Activated CD8-positive, alpha-beta T cell treated with anti-CD3 and anti-CD28 coated beads for 36 hours (primary cell): ENCODE measurements at regions not wholly inside any gene's neighbourhood (a gene's known extent, or its start where the extent isn't known, plus 50 kb on each side); places are given as distances from the start of the nearest gene placed in this dataset.

Experiments used
- ATAC-seq: fragments of 200-7000 bp; cut with Tn5 transposase; one replicate; pipeline ENCODE4 v1.10.0; 2021; ENCODE audit warnings: mild to moderate bottlenecking, moderate library complexity
- CTCF ChIA-PET: fragments of 350-600 bp; sonication (Branson Sonifier 250); formaldehyde crosslinking; loops from one replicate; lab custom pipeline; 2021; ENCODE audit warnings: antibody characterized with exemption; lab: Charles Lee
- POLR2A ChIA-PET: fragments of 350-600 bp; sonication (Branson Sonifier 250); formaldehyde crosslinking; loops from one replicate; lab custom pipeline; 2021; ENCODE audit warnings: antibody characterized with exemption; lab: Charles Lee
- DNase-seq: peaks from one replicate; pipeline ENCODE4 v3.0.0-alpha.2; 2020
- H3K27ac Mint-ChIP-seq: one replicate; pipeline ENCODE4 v1.8.0; 2021; ENCODE audit warnings: mild to moderate bottlenecking, mixed read lengths
- H3K27me3 Mint-ChIP-seq: one replicate; pipeline ENCODE4 v1.8.0; 2021; ENCODE audit warnings: mixed read lengths
- H3K36me3 Mint-ChIP-seq: one replicate; pipeline ENCODE4 v1.8.0; 2021; ENCODE audit warnings: low read depth, mixed read lengths
- H3K4me1 Mint-ChIP-seq: one replicate; pipeline ENCODE4 v1.8.0; 2021; ENCODE audit warnings: low read depth, mixed read lengths
- H3K4me3 Mint-ChIP-seq: one replicate; pipeline ENCODE4 v1.8.0; 2021; ENCODE audit warnings: mild to moderate bottlenecking, moderate library complexity, mixed read lengths
- H3K9me3 Mint-ChIP-seq: one replicate; pipeline ENCODE4 v1.8.0; 2021; ENCODE audit warnings: mixed read lengths
- CTCF ChIP-seq: fragments of 200-600 bp; IDR thresholded peaks from one replicate; pipeline ENCODE4 v1.8.0; 2022; ENCODE audit warnings: antibody characterized with exemption, mild to moderate bottlenecking
- intact Hi-C: fragments of 100-400 bp; cut with micrococcal nuclease; formaldehyde crosslinking; loops from one replicate; pipeline ENCODE4 v1.10.0; 2022

- ATAC-seq (no peak), DNase-seq (no peak)
- Mint-ChIP-seq H3K27ac (no peak overlapping the region), H3K36me3 (no peaks in the 10 kb centered on the region), H3K9me3 (peaks cover 15% of the 10 kb centered on the region), H3K4me1 (no peaks in the 10 kb centered on the region), H3K4me3 (no peak overlapping the region), H3K27me3 (no peaks in the 10 kb centered on the region)
- intact Hi-C loops, result no loop called here
- no peak for TF ChIP-seq CTCF
- ChIA-PET CTCF (no interaction called here), POLR2A (no interaction called here)
Observed at GRCh38 chr3:83902787-83903533, 1055.8 kb upstream of the CADM2 start.

GRCh38 chr3:83913381-83913780 is 1045.4 kb upstream of the CADM2 start:
- no peak overlapping the region for H3K4me3 Mint-ChIP-seq
- H3K27ac Mint-ChIP-seq, result no peak overlapping the region
- intact Hi-C loops, result no loop called here
- no peak for ATAC-seq
- H3K36me3 Mint-ChIP-seq, result no peaks in the 10 kb centered on the region
- POLR2A ChIA-PET, result no interaction called here
- CTCF ChIA-PET, result no interaction called here
- peaks cover 12% of the 10 kb centered on the region for H3K9me3 Mint-ChIP-seq
- no peaks in the 10 kb centered on the region for H3K4me1 Mint-ChIP-seq
- DNase-seq, result no peak
- H3K27me3 Mint-ChIP-seq, result no peaks in the 10 kb centered on the region
- no peak for TF ChIP-seq CTCF

GRCh38 chr3:83926291-83926690 is 1032.5 kb upstream of the CADM2 start:
- H3K9me3 Mint-ChIP-seq, result peaks cover 22% of the 10 kb centered on the region
- H3K4me1 Mint-ChIP-seq, result no peaks in the 10 kb centered on the region
- intact Hi-C loops, result no loop called here
- H3K27ac Mint-ChIP-seq, result no peak overlapping the region
- ATAC-seq (no peak), DNase-seq (no peak)
- H3K4me3 Mint-ChIP-seq, result no peak overlapping the region
- H3K36me3 Mint-ChIP-seq, result peaks cover 2% of the 10 kb centered on the region
- no peak for TF ChIP-seq CTCF
- ChIA-PET CTCF (no interaction called here), POLR2A (no interaction called here)
- no peaks in the 10 kb centered on the region for H3K27me3 Mint-ChIP-seq

- H3K4me3 Mint-ChIP-seq, result no peak overlapping the region
- POLR2A ChIA-PET, result no interaction called here
Observed at GRCh38 chr3:83928391-83928790, 1030.4 kb upstream of the CADM2 start.

More at GRCh38 chr3:83928391-83928790, 1030.4 kb upstream of the CADM2 start:
- no peak overlapping the region for H3K27ac Mint-ChIP-seq
- no peak for ATAC-seq
- peak; percentile 22 for TF ChIP-seq CTCF
- CTCF ChIA-PET, result no interaction called here
- no peaks in the 10 kb centered on the region for H3K4me1 Mint-ChIP-seq
- intact Hi-C loops, result no loop called here
- H3K27me3 Mint-ChIP-seq, result no peaks in the 10 kb centered on the region
- peaks cover 2% of the 10 kb centered on the region for H3K36me3 Mint-ChIP-seq
- peak; percentile 7 for DNase-seq
- H3K9me3 Mint-ChIP-seq, result peaks cover 24% of the 10 kb centered on the region
